Spleen (tissue), 7 donors: ENCODE measurements at regions not wholly inside any gene's neighbourhood (a gene's known extent, or its start where the extent isn't known, plus 50 kb on each side); places are given as distances from the start of the nearest gene placed in this dataset.

Experiments used
- CTCF ChIP-seq, 11 experiments: fragments of 200-600 bp in 7 of 11; fragments of 450-650 bp in 4 of 11; sonication (generic) in 4 of 11; IDR thresholded peaks in 8 of 11; conservative IDR thresholded peaks in 3 of 11; 1 replicate in 7 of 11; 2 replicates in 4 of 11; pipeline versions ENCODE4 v1.4.0 to v1.8.0; 2016 to 2021; ENCODE audit warnings: antibody characterized with exemption in 11 of 11, inconsistent platforms in 4 of 11, mild to moderate bottlenecking in 1 of 11
- POLR2A ChIP-seq, 3 donors: fragments of 450-650 bp; IDR thresholded peaks; one replicate each; pipeline ENCODE4 v1.5.1; 2017; ENCODE audit warnings: antibody characterized with exemption in 3 of 3, mild to moderate bottlenecking in 1 of 3
- POLR2AphosphoS5 ChIP-seq, 3 donors: sonication (generic); formaldehyde crosslinking; IDR thresholded peaks; one replicate each; pipeline ENCODE4 v1.5.1; 2017; ENCODE audit warnings: antibody characterized with exemption in 3 of 3
- donor health status: DM: no; HTN: no; CAD: no; lungs with moderate emphysema.
- donor health status: DM: no; HTN: no; CAD: no.
- donor health status: DM: no; HTN: no; CAD: no.

- TF ChIP-seq CTCF (IDR thresholded peaks at IDR 0.05 in 8 of 11, conservative IDR thresholded peaks at IDR 0.05 in 3 of 11) (no peak), POLR2A (IDR thresholded peaks at IDR 0.05) (no peak), POLR2AphosphoS5 (IDR thresholded peaks at IDR 0.05) (no peak)
Measured at GRCh38 chr7:42405782-42406181, 168.8 kb upstream of the GLI3 start.
